GM13976 (cell line): ENCODE measurements at regions not wholly inside any gene's neighbourhood (a gene's known extent, or its start where the extent isn't known, plus 50 kb on each side); places are given as distances from the start of the nearest gene placed in this dataset.
"Not testable (repeated sequence)": the region's sequence is repeated elsewhere in the genome, so short reads cannot be mapped to it uniquely, and the experiment has no call there.

Source experiments
- DNase-seq: peaks from one replicate; pipeline ENCODE4 v3.0.0; 2012; ENCODE audit warnings: low spot score
- in situ Hi-C: fragments of 300-500 bp; cut with MboI; formaldehyde crosslinking; loops from one replicate; pipeline ENCODE4 v1.12.0; 2022; ENCODE audit warnings: low sequenced_read_pairs, mixed read lengths, inconsistent platforms; ENCODE audit not compliant: unreplicated experiment
- TF ChIP-seq, protein P1 (sequence below): IDR thresholded peaks from 2 replicates; pipeline ENCODE4 v1.5.1; 2012; ENCODE audit warnings: borderline replicate concordance, mild to moderate bottlenecking; ENCODE audit not compliant: insufficient read depth; ENCODE audit errors: extremely low read depth, missing control alignments, control extremely low read depth

DNA sequence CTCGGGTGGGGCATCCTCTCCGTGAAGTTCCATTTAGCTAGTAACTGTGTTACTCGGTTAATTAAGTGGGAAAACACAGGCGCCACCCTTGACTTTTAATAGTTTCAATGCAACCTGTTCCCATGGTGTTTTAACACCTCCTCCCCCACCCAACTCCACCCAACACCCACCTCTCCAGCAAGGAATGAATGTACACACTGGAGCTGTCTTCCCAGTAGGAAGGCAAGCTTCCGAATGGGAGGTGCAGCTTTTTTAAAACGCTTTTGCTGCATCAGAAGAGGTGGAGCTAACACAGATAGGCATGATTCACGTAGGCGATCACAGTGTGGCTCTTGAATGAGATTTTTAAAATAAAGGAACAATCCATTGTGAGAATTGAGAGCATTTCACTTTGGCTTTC is 73.8 kb upstream of the AGAP1 start:
- TF ChIP-seq, protein P1, sequence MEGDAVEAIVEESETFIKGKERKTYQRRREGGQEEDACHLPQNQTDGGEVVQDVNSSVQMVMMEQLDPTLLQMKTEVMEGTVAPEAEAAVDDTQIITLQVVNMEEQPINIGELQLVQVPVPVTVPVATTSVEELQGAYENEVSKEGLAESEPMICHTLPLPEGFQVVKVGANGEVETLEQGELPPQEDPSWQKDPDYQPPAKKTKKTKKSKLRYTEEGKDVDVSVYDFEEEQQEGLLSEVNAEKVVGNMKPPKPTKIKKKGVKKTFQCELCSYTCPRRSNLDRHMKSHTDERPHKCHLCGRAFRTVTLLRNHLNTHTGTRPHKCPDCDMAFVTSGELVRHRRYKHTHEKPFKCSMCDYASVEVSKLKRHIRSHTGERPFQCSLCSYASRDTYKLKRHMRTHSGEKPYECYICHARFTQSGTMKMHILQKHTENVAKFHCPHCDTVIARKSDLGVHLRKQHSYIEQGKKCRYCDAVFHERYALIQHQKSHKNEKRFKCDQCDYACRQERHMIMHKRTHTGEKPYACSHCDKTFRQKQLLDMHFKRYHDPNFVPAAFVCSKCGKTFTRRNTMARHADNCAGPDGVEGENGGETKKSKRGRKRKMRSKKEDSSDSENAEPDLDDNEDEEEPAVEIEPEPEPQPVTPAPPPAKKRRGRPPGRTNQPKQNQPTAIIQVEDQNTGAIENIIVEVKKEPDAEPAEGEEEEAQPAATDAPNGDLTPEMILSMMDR = no peak
- no peak for DNase-seq
- in situ Hi-C loops = no loop called here

DNA sequence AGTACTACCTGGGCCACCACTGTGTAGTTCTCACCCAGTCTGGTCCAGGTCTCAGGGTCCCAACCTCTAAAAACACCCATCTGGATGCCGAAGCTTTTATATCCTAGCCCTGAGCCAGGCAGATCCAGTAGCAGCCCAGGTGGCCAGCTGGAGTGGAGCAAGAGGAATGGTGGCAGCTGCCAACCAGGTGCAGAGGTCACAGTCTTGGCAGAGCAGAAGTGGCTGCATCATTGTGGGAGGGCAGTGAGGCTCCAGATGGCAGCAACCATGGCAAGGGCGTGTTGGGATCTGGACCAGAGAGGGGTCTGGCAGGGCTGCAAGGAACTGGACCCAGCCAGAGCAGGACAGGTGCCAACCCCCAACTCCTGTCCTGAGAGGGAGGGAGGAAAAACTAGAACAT is 72.2 kb upstream of the AGAP1 start:
- no peak for DNase-seq
- in situ Hi-C loops = no loop called here
- TF ChIP-seq, protein P1 = no peak

DNA sequence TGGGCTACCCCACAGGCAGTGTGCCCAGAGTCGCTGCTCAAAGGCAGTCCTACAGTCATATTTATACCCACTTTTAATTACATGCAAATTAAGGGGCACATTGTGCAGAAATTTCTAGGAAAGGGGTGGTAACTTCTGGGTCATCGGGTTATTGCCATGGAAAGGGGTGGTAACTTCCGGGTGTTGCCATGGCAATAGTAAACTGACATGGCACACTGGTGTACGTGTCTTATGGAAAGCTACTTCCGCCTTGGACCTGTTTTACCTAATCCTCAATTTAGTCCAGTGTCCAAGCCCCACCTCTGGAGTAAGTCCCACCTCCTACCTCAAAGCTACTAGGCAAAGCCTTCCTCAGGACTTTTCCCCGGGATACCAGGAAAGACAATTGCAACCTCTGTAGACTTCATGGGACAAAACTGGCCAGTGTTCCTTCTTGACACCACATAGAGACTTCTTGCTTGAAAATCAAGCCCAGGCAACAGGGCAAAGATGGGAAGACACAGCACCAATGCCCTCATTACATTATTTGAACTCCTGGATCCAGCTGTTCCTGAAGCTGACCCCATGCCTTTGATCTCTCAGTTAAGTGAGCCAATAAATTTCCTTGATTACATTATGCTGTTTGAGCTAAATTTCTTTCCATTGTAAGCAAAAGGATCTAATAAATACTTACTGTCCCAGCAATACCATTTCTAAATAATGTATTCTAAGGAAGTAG is 63.3 kb upstream of the AGAP1 start:
- no peak for DNase-seq
- TF ChIP-seq, protein P1 = no peak
- in situ Hi-C loops = no loop called here

DNA sequence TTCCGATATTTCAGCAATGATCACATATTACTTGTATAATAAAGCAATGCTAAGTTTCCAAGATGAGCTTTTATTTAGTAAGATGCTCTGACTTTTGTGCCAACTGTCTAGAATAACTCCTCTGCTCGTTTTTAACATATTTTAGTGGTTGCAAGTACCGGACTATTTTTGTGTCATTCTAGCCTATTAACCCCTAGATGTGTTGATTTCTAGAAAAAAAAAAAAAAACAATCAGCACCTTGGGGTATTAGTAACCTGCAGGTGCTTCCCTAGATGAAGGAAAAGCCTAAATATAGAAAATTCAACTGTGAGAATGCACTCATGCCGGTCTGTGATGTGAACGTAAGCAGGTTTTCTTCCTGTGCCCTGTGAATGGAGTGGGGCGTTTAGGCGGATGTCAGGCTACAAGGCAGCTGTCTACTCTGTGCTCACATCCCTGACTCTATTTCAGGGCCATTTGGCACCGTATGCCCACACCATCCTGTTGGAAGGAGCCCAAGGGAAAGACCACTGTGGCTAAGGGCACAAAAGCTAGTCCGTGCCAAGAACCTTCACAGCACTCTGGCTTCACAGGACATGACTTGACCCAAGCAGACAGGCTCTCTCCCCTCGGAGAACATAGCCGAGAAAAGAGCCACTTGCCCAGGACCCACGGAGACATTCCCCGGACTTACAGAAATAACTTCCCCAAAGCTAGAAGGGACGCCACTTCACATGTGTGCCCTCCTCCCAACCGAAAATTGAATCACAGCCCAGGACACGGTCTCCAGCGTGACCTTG is 60.9 kb upstream of the AGAP1 start:
- in situ Hi-C loops = no loop called here
- no peak for DNase-seq
- TF ChIP-seq, protein P1 = no peak

DNA sequence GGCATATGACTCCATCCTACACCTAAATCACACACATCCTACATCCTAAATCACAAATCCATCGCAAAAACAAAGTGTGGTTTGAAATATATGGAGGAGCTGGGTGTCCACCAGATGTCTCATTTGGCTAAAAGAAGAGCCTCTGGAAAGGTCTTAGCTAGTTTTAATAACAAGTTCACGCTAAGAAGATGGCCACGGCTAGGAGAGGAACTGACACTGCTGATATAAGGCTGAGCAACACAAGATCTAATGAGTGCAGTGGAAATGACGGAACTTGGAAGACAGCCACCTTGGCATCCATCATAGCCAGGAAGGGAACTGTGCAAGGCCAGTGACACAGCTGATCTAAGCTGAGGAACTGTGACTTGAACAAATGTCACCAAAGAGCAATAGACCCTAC is 60.0 kb upstream of the AGAP1 start:
- TF ChIP-seq, protein P1 = no peak
- in situ Hi-C loops = no loop called here
- no peak for DNase-seq

DNA sequence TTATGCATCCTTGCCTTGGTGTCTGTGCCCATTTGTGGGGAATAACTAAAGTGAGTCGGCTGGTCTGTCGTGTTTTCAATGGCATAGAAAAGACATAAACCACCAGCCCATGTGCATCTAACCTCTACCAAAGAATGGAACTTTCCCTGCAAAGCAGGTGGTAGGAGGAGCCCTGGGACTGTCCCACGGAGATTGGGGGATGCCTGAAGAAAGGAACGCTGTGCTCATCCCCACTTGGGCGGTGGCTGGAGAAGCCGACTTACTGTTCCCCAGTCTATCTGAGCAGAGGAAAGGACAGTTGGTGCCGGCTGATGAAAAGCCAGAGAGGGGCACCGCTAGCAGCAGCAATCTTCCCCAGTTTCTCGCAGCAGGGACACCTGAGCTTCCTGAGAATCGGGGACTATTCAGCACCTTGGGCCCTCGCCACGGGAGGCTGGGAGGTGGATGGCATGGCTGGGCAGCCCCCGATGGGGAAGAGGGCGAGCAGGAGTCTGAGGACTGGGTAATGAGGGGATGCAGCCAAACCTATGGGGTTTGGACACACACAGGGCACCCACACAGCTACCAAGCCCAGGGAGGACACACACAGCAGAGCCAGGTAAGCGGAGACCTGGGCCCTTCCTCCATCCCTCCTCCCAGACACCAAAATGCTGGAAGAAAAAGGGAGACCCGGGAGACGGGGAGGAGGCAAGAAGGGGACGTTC is 53.7 kb upstream of the AGAP1 start:
- DNase-seq = no peak
- TF ChIP-seq, protein P1 = no peak
- in situ Hi-C loops = no loop called here

DNA sequence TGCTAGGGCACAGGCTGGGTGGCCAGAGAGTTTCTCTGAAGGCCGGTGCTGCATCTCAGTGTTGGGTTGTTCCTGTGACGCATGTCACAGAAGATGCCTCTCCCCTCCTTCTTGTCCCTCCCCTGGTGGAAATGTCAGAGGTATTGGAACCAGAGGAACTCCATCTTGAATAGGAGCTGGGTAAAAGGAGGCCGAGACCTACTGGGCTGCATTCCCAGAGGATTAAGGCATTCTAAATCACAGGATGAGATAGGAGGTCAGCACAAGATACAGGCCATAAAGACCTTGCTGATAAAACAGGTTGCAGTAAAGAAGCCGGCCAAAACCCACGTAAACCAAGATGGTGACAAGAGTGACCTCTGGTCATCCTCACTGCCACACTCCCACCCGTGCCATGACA is 50.3 kb upstream of the AGAP1 start:
- DNase-seq, in situ Hi-C loops: not testable (repeated sequence)
